ENCODE measurements at regions not wholly inside any gene's neighbourhood (a gene's known extent, or its start where the extent isn't known, plus 50 kb on each side); places are given as distances from the start of the nearest gene placed in this dataset.

DNA sequence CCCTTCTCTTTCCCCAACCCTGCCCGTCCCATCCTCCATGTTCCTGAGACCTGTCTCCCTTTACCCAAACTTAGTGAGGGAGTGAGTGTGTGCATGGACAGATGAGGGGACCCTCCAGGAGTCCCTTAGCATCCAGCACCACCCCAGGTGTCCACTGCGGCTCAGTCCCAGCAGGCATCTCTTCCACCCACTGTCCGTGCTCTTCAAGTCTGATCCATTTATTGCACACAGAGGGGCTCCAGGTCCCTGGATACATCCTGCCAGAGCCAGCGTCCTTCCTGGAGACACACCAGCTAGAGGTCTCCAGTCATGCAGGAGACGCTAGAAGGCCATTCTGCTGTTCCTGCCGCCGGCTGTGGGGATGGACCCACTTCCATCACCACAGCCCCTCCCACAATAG lies 239.2 kb downstream of the ADGRD1 start:
- Histone ChIP-seq H3K9me3 (no peaks in the 10 kb centered on the region), H3K4me3 (no peak overlapping the region), H3K36me3 (no peaks in the 10 kb centered on the region), H3K27ac (no peak overlapping the region), H3K4me1 (no peaks in the 10 kb centered on the region), H3K27me3 (no peaks in the 10 kb centered on the region)
- DNase-seq (no peak), ATAC-seq (no peak)
- intact Hi-C loops (cut with DNase I) = no loop called here
- TF ChIP-seq, protein P1, sequence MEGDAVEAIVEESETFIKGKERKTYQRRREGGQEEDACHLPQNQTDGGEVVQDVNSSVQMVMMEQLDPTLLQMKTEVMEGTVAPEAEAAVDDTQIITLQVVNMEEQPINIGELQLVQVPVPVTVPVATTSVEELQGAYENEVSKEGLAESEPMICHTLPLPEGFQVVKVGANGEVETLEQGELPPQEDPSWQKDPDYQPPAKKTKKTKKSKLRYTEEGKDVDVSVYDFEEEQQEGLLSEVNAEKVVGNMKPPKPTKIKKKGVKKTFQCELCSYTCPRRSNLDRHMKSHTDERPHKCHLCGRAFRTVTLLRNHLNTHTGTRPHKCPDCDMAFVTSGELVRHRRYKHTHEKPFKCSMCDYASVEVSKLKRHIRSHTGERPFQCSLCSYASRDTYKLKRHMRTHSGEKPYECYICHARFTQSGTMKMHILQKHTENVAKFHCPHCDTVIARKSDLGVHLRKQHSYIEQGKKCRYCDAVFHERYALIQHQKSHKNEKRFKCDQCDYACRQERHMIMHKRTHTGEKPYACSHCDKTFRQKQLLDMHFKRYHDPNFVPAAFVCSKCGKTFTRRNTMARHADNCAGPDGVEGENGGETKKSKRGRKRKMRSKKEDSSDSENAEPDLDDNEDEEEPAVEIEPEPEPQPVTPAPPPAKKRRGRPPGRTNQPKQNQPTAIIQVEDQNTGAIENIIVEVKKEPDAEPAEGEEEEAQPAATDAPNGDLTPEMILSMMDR (IDR thresholded peaks at IDR 0.05) = no peak

DNA sequence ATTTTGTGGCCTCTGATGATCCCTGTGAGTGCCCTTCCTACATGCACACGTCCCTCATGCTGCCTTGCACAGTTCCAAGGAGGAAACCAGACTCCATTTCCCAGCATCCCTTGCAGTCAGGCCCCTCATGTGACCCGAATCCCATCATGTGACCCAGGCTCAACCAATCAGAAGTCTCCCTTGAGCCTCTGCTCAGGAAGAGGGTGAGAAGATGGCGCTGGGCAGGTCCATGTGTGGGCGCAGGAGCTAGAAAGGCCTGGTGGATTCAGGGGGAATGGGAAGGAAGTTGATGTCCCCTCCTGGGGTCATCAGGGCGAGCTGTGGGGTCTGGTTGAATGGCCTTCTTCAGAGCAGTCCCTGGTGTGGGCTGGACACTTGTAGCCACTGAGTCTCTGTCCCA lies 240.5 kb downstream of the ADGRD1 start:
- H3K27me3 ChIP-seq = no peaks in the 10 kb centered on the region
- no peak for DNase-seq
- H3K4me1 ChIP-seq = no peaks in the 10 kb centered on the region
- no peak overlapping the region for H3K4me3 ChIP-seq
- ATAC-seq = no peak
- no peaks in the 10 kb centered on the region for H3K36me3 ChIP-seq
- no peaks in the 10 kb centered on the region for H3K9me3 ChIP-seq
- TF ChIP-seq, protein P1 (IDR thresholded peaks at IDR 0.05) = no peak
- H3K27ac ChIP-seq = no peak overlapping the region
- intact Hi-C loops (cut with DNase I) = no loop called here

DNA sequence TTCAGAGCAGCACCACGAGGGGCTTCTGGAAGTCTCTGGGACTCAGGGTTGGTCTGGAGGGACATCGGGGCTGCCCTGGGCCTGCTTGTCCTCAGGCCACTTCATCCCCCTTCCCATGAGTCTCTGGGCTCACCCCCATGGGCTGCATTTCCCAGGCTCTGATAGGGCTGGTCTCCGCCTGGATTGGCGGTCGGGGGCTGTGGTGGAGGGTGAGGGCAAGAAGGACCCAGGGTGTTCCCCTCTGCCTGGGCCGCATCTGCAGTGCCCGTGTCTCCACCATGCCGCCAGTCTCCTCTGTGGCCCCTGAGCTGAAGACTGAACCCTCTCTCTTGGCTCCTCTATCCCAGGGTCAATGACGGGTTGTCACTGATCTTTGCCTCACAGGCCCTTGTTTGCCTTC lies 242.1 kb downstream of the ADGRD1 start:
- H3K9me3 ChIP-seq = no peaks in the 10 kb centered on the region
- intact Hi-C loops (cut with DNase I) = no loop called here

DNA sequence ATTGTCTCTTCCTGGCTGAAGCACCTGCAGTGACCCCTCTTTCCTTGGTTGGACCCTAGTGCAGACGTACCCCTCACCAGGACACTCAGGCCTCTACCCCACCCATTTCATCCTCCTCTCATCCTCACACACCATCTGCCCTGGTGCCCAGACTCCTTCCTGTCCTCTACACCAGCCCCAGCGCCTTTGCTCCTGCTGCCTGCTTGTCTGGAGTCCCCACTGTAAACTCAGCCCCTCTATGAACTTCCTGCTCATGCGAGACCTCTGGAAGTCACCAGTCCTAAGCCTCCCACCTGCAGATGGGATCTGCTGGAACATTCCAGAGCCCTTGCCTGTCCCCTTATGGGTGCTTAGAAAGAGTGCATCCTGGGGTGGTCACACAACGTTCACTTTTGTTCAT lies 242.5 kb downstream of the ADGRD1 start:
- TF ChIP-seq, protein P1 (IDR thresholded peaks at IDR 0.05) = no peak
- DNase-seq (no peak), ATAC-seq (no peak)
- Histone ChIP-seq H3K27me3 (no peaks in the 10 kb centered on the region), H3K4me1 (no peaks in the 10 kb centered on the region), H3K36me3 (no peaks in the 10 kb centered on the region), H3K9me3 (no peaks in the 10 kb centered on the region), H3K4me3 (no peak overlapping the region), H3K27ac (no peak overlapping the region)
- intact Hi-C loops (cut with DNase I) = no loop called here

More for the DNA sequence above, 242.1 kb downstream of the ADGRD1 start:
- Histone ChIP-seq H3K27me3 (no peaks in the 10 kb centered on the region), H3K27ac (no peak overlapping the region), H3K4me1 (no peaks in the 10 kb centered on the region), H3K4me3 (no peak overlapping the region), H3K36me3 (no peaks in the 10 kb centered on the region)
- ATAC-seq (no peak), DNase-seq (no peak)
- TF ChIP-seq, protein P1 (IDR thresholded peaks at IDR 0.05) = no peak

DNA sequence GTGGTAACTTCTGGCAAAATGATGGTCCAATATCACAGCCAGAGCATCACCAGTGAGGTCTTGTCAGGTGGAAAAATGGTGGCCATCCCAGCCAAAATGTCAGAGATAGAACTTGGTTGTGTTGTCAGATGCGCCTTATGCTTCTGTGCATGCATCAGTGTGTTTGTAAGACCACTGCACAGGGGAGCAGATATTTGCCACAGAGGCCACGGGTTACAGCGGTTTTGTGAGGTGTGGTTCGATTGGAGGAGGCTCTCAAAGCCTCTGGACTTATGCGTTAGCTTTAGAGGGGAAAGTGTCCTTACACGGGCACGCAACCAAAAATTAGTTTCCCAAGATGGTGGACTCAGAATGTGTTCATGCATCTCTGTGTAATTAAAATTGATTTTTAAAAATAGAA lies 243.8 kb downstream of the ADGRD1 start:
- DNase-seq (no peak), ATAC-seq (no peak)
- H3K4me1 ChIP-seq = no peaks in the 10 kb centered on the region
- no peaks in the 10 kb centered on the region for H3K9me3 ChIP-seq
- no peak overlapping the region for H3K27ac ChIP-seq
- no peaks in the 10 kb centered on the region for H3K36me3 ChIP-seq
- H3K27me3 ChIP-seq = no peaks in the 10 kb centered on the region
- TF ChIP-seq, protein P1 (IDR thresholded peaks at IDR 0.05) = no peak
- intact Hi-C loops (cut with DNase I) = no loop called here
- H3K4me3 ChIP-seq = no peak overlapping the region

Measured in left lung (tissue), 4 donors.